Gastrocnemius medialis (tissue), 4 donors: ENCODE measurements at regions not wholly inside any gene's neighbourhood (a gene's known extent, or its start where the extent isn't known, plus 50 kb on each side); places are given as distances from the start of the nearest gene placed in this dataset.

Experiments
- ATAC-seq, 2 donors: fragments of 150-250 bp; one replicate each; pipeline ENCODE4 v1.9.1; 2016
- DNase-seq, 2 donors: peaks; one replicate each; pipeline ENCODE4 v3.0.0-alpha.2; 2019
- H3K27ac ChIP-seq, 4 donors: fragments of 200-600 bp; sonication (generic); 1 replicate in 1 of 4; 2 replicates in 3 of 4; pipeline ENCODE4 v1.5.1; 2016 to 2018; ENCODE audit warnings: mild to moderate bottlenecking in 2 of 4, moderate library complexity in 1 of 4
- H3K27me3 ChIP-seq, 3 donors: fragments of 200-600 bp; sonication (generic) in 2 of 3; 1 replicate in 1 of 3; 2 replicates in 2 of 3; pipeline versions ENCODE4 v1.5.1 to v1.6.0; 2016 to 2019; ENCODE audit warnings: mild to moderate bottlenecking in 1 of 3, moderate library complexity in 1 of 3
- H3K36me3 ChIP-seq, 2 donors: fragments of 200-600 bp; sonication (generic) in 1 of 2; one replicate each; pipeline ENCODE4 v1.5.1; 2017 to 2018
- H3K4me1 ChIP-seq, 2 donors: fragments of 200-600 bp; sonication (generic) in 1 of 2; one replicate each; pipeline ENCODE4 v1.5.1; 2016 to 2017; ENCODE audit warnings: mild to moderate bottlenecking in 2 of 2
- H3K4me3 ChIP-seq, 4 donors: fragments of 200-600 bp; sonication (generic) in 3 of 4; 1 replicate in 1 of 4; 2 replicates in 3 of 4; pipeline ENCODE4 v1.5.1; 2016 to 2019; ENCODE audit warnings: mild to moderate bottlenecking in 2 of 4
- H3K9me3 ChIP-seq, 3 donors: fragments of 200-600 bp; sonication (generic) in 2 of 3; 1 replicate in 1 of 3; 2 replicates in 2 of 3; pipeline ENCODE4 v1.5.1; 2016 to 2019
- CTCF ChIP-seq, 5 experiments: fragments of 450-650 bp in 3 of 5; fragments of 200-600 bp in 2 of 5; sonication (generic) in 2 of 5; IDR thresholded peaks in 4 of 5; conservative IDR thresholded peaks in 1 of 5; 1 replicate in 4 of 5; 2 replicates in 1 of 5; pipeline ENCODE4 v1.5.1; 2016 to 2019; ENCODE audit warnings: antibody characterized with exemption in 5 of 5, mild to moderate bottlenecking in 3 of 5, moderate library complexity in 3 of 5
- POLR2A ChIP-seq, 2 donors: fragments of 450-650 bp; IDR thresholded peaks; one replicate each; pipeline ENCODE4 v1.6.1; 2017; ENCODE audit warnings: antibody characterized with exemption in 2 of 2, mild to moderate bottlenecking in 2 of 2, moderate library complexity in 2 of 2
- in situ Hi-C, 4 donors: fragments of 200-750 bp; cut with MboI; loops; one replicate each; pipeline versions ENCODE4 v1.15.0 to v1.8.0; 2017; ENCODE audit warnings: low sequenced_read_pairs in 4 of 4
- intact Hi-C: fragments of 100-400 bp; cut with DNase I; formaldehyde crosslinking; loops from one replicate; pipeline ENCODE4 v1.15.1; 2023; ENCODE audit warnings: low total_unique reads

GRCh38 chr13:88085036-88085435 is 413.9 kb downstream of the SLITRK5 start:
- intact Hi-C loops, result no loop called here
- Histone ChIP-seq H3K27ac (no peak overlapping the region), H3K36me3 (no peaks in the 10 kb centered on the region), H3K4me3 (no peak overlapping the region), H3K4me1 (no peaks in the 10 kb centered on the region), H3K27me3 (no peaks in the 10 kb centered on the region), H3K9me3 (no peaks in the 10 kb centered on the region)
- ATAC-seq, result no peak
- TF ChIP-seq POLR2A (IDR thresholded peaks at IDR 0.05) (no peak), CTCF (IDR thresholded peaks at IDR 0.05 in 4 of 5, conservative IDR thresholded peaks at IDR 0.05 in 1 of 5) (no peak)
- in situ Hi-C loops, result no loop called here
- no peak for DNase-seq

GRCh38 chr13:88086577-88086976 is 415.4 kb downstream of the SLITRK5 start:
- ATAC-seq (no peak), DNase-seq (no peak)
- no peaks in the 10 kb centered on the region for H3K4me1 ChIP-seq
- intact Hi-C loops, result no loop called here
- no peaks in the 10 kb centered on the region for H3K9me3 ChIP-seq
- H3K36me3 ChIP-seq, result no peaks in the 10 kb centered on the region
- H3K27me3 ChIP-seq, result no peaks in the 10 kb centered on the region
- no peak overlapping the region for H3K4me3 ChIP-seq
- no peak for TF ChIP-seq CTCF (IDR thresholded peaks at IDR 0.05 in 4 of 5, conservative IDR thresholded peaks at IDR 0.05 in 1 of 5)
- no peak for TF ChIP-seq POLR2A (IDR thresholded peaks at IDR 0.05)
- in situ Hi-C loops, result no loop called here
- no peak overlapping the region for H3K27ac ChIP-seq

- Histone ChIP-seq H3K36me3 (no peaks in the 10 kb centered on the region), H3K4me1 (no peaks in the 10 kb centered on the region), H3K9me3 (no peaks in the 10 kb centered on the region), H3K4me3 (no peak overlapping the region), H3K27me3 (no peaks in the 10 kb centered on the region), H3K27ac (no peak overlapping the region)
- DNase-seq (no peak), ATAC-seq (no peak)
- intact Hi-C loops, result no loop called here
- TF ChIP-seq POLR2A (IDR thresholded peaks at IDR 0.05) (no peak), CTCF (IDR thresholded peaks at IDR 0.05 in 4 of 5, conservative IDR thresholded peaks at IDR 0.05 in 1 of 5) (no peak)
- in situ Hi-C loops, result no loop called here
Observed at GRCh38 chr13:88097541-88097940, 426.4 kb downstream of the SLITRK5 start.

GRCh38 chr13:88103824-88104223 is 432.7 kb downstream of the SLITRK5 start:
- TF ChIP-seq CTCF (IDR thresholded peaks at IDR 0.05 in 4 of 5, conservative IDR thresholded peaks at IDR 0.05 in 1 of 5) (no peak), POLR2A (IDR thresholded peaks at IDR 0.05) (no peak)
- Histone ChIP-seq H3K36me3 (no peaks in the 10 kb centered on the region), H3K27me3 (no peaks in the 10 kb centered on the region), H3K9me3 (no peaks in the 10 kb centered on the region), H3K4me1 (no peaks in the 10 kb centered on the region), H3K4me3 (no peak overlapping the region), H3K27ac (no peak overlapping the region)
- in situ Hi-C loops, result no loop called here
- DNase-seq (no peak), ATAC-seq (no peak)
- intact Hi-C loops, result no loop called here

- Histone ChIP-seq H3K9me3 (no peaks in the 10 kb centered on the region), H3K27me3 (no peaks in the 10 kb centered on the region), H3K4me3 (no peak overlapping the region), H3K27ac (no peak overlapping the region), H3K4me1 (no peaks in the 10 kb centered on the region), H3K36me3 (no peaks in the 10 kb centered on the region)
- DNase-seq (no peak), ATAC-seq (no peak)
- TF ChIP-seq CTCF (IDR thresholded peaks at IDR 0.05 in 4 of 5, conservative IDR thresholded peaks at IDR 0.05 in 1 of 5) (no peak), POLR2A (IDR thresholded peaks at IDR 0.05) (no peak)
- in situ Hi-C loops (no loop called here), intact Hi-C loops (no loop called here)
Observed at GRCh38 chr13:88104576-88104975, 433.4 kb downstream of the SLITRK5 start.
